ENCODE measurements at regions not wholly inside any gene's neighbourhood (a gene's known extent, or its start where the extent isn't known, plus 50 kb on each side); places are given as distances from the start of the nearest gene placed in this dataset.

- TF ChIP-seq EZH2 (IDR thresholded peaks at IDR 0.05; ENCODE audit: borderline replicate concordance, low read length) (no peak), CTCF (IDR thresholded peaks at IDR 0.05; ENCODE audit: low read length) (no peak)
- Histone ChIP-seq H3K36me3 (ENCODE audit: insufficient read depth, low read length) (no peaks in the 10 kb centered on the region), H3K9me2 (ENCODE audit: low read depth, low read length) (no peaks in the 10 kb centered on the region), H3K9me3 (ENCODE audit: low read length) (no peaks in the 10 kb centered on the region), H2AFZ (ENCODE audit: low read length) (no peak overlapping the region), H3K4me3 (ENCODE audit: low read depth, low read length, poor library complexity, severe bottlenecking) (no peak overlapping the region), H4K20me1 (ENCODE audit: insufficient read depth, low read length) (no peaks in the 10 kb centered on the region), H3K27me3 (ENCODE audit: insufficient read depth, low read length) (no peaks in the 10 kb centered on the region), H3K4me2 (ENCODE audit: low read length) (no peak overlapping the region), H3F3A (ENCODE audit: insufficient read depth, low read length) (no peaks in the 10 kb centered on the region), H3K4me1 (ENCODE audit: insufficient read depth, low read length, severe bottlenecking) (no peaks in the 10 kb centered on the region), H3K9ac (ENCODE audit: low read length) (no peak overlapping the region), H3K27ac (ENCODE audit: low read depth, low read length, poor library complexity, severe bottlenecking) (no peak overlapping the region), H3K79me2 (ENCODE audit: insufficient read depth, low read length) (no peaks in the 10 kb centered on the region)
Measured at GRCh38 chr18:76643199-76643598, 148.2 kb upstream of the ZNF516 start.

GRCh38 chr18:76640438-76640837 is 145.4 kb upstream of the ZNF516 start:
- Histone ChIP-seq H3K9me3 (ENCODE audit: low read length) (no peaks in the 10 kb centered on the region), H3K4me1 (ENCODE audit: insufficient read depth, low read length, severe bottlenecking) (no peaks in the 10 kb centered on the region), H3K79me2 (ENCODE audit: insufficient read depth, low read length) (no peaks in the 10 kb centered on the region), H3K27me3 (ENCODE audit: insufficient read depth, low read length) (no peaks in the 10 kb centered on the region), H3K9me2 (ENCODE audit: low read depth, low read length) (no peaks in the 10 kb centered on the region), H2AFZ (ENCODE audit: low read length) (no peak overlapping the region), H3K9ac (ENCODE audit: low read length) (no peak overlapping the region), H3F3A (ENCODE audit: insufficient read depth, low read length) (no peaks in the 10 kb centered on the region), H4K20me1 (ENCODE audit: insufficient read depth, low read length) (no peaks in the 10 kb centered on the region), H3K4me3 (ENCODE audit: low read depth, low read length, poor library complexity, severe bottlenecking) (no peak overlapping the region), H3K4me2 (ENCODE audit: low read length) (no peak overlapping the region), H3K36me3 (ENCODE audit: insufficient read depth, low read length) (no peaks in the 10 kb centered on the region), H3K27ac (ENCODE audit: low read depth, low read length, poor library complexity, severe bottlenecking) (no peak overlapping the region)
- TF ChIP-seq EZH2 (IDR thresholded peaks at IDR 0.05; ENCODE audit: borderline replicate concordance, low read length) (no peak), CTCF (IDR thresholded peaks at IDR 0.05; ENCODE audit: low read length) (no peak)

DNA sequence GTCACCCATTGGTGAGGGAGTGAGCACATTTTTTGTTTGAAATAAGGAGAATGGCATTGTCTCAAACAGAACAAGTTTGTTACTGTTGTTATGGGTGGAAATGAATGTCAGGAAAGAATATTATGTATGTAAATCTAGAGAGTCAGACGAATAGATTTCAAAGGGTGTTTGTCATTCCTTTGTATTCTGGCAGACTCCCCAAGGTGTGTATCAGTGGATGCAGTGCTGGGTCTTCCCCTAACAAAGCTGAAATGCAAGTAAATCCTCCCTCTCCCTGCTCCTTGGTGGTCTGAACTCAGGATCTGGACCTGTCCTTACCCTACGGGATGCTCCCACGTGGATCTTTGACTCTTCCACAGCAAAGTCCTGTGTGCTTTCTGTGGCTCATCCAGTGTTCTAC is 139.5 kb upstream of the ZNF516 start:
- Histone ChIP-seq H3K9ac (ENCODE audit: low read length) (no peak overlapping the region), H2AFZ (ENCODE audit: low read length) (no peak overlapping the region), H3F3A (ENCODE audit: insufficient read depth, low read length) (no peaks in the 10 kb centered on the region), H3K36me3 (ENCODE audit: insufficient read depth, low read length) (no peaks in the 10 kb centered on the region), H3K9me3 (ENCODE audit: low read length) (no peaks in the 10 kb centered on the region), H3K4me3 (ENCODE audit: low read depth, low read length, poor library complexity, severe bottlenecking) (no peak overlapping the region), H3K27ac (ENCODE audit: low read depth, low read length, poor library complexity, severe bottlenecking) (no peak overlapping the region), H3K4me1 (ENCODE audit: insufficient read depth, low read length, severe bottlenecking) (no peaks in the 10 kb centered on the region), H4K20me1 (ENCODE audit: insufficient read depth, low read length) (no peaks in the 10 kb centered on the region), H3K9me2 (ENCODE audit: low read depth, low read length) (no peaks in the 10 kb centered on the region), H3K79me2 (ENCODE audit: insufficient read depth, low read length) (no peaks in the 10 kb centered on the region), H3K4me2 (ENCODE audit: low read length) (no peak overlapping the region), H3K27me3 (ENCODE audit: insufficient read depth, low read length) (no peaks in the 10 kb centered on the region)
- TF ChIP-seq CTCF (IDR thresholded peaks at IDR 0.05; ENCODE audit: low read length), result no peak
- no peak for TF ChIP-seq EZH2 (IDR thresholded peaks at IDR 0.05; ENCODE audit: borderline replicate concordance, low read length)
